ENCODE measurements at regions not wholly inside any gene's neighbourhood (a gene's known extent, or its start where the extent isn't known, plus 50 kb on each side); places are given as distances from the start of the nearest gene placed in this dataset.

DNA sequence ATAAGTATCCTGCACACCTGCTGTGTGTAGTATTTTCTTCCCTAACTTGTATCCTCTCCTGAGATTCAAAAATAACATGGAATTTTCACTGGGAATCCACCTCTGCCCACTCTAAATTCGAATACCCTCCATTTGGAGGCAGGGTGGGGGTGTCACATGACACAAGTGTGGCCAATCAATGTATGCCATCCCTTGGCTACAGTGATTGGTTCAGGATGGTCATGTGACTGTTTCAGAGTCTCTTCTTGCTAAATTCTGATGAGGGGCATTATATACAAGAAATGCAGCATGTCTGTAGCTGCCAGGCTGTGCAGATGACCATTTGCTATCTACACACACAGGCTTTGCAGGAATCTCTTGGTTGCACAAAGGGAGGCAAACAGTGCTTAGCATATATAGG, 86.8 kb upstream of the TMEM132C start:
- no peak for TF ChIP-seq TAF1 (IDR thresholded peaks at IDR 0.05; ENCODE audit: low read depth)
- TF ChIP-seq CTCF (IDR thresholded peaks at IDR 0.05; ENCODE audit: poor library complexity, severe bottlenecking): no peak
- no peak for TF ChIP-seq EP300 (conservative IDR thresholded peaks at IDR 0.05; ENCODE audit: poor library complexity, severe bottlenecking)
- no peak for TF ChIP-seq EZH2 (IDR thresholded peaks at IDR 0.05; ENCODE audit: borderline replicate concordance, insufficient read depth, low read length, poor library complexity, severe bottlenecking)
- no peak for TF ChIP-seq POLR2AphosphoS5 (IDR thresholded peaks at IDR 0.05)
- TF ChIP-seq RAD21 (conservative IDR thresholded peaks at IDR 0.05): no peak
- TF ChIP-seq REST (IDR thresholded peaks at IDR 0.05; ENCODE audit: borderline replicate concordance): no peak
- TF ChIP-seq MXI1 (conservative IDR thresholded peaks at IDR 0.05; ENCODE audit: poor library complexity, severe bottlenecking): no peak
